Caco-2 (cell line): ENCODE measurements at regions not wholly inside any gene's neighbourhood (a gene's known extent, or its start where the extent isn't known, plus 50 kb on each side); places are given as distances from the start of the nearest gene placed in this dataset.

Experiments used
- BruUV-seq: library from RNA; stranded (reverse); fragments of 400-500 nt; replicated peaks from 2 replicates; lab custom pipeline; 2021; lab: Mats Ljungman, UMichigan
- CTCF ChIA-PET: fragments of 300-600 bp; sonication (Branson Sonifier 250); formaldehyde crosslinking; loops from one replicate; lab custom pipeline; 2022; ENCODE audit warnings: antibody characterized with exemption; lab: Charles Lee
- POLR2A ChIA-PET: fragments of 300-600 bp; sonication (Branson Sonifier 250); formaldehyde crosslinking; loops from one replicate; lab custom pipeline; 2022; ENCODE audit warnings: antibody characterized with exemption; lab: Charles Lee
- DNase-seq, 2 experiments: peaks; one replicate each; pipeline versions ENCODE4 v3.0.0 to v3.0.0-alpha.2; 2020 to 2022
- H3K27me3 ChIP-seq: replicated peaks from 2 replicates; pipeline ENCODE4 v1.6.0; 2011; ENCODE audit warnings: low read length; ENCODE audit not compliant: control insufficient read depth, insufficient read depth
- H3K36me3 ChIP-seq: 2 replicates; pipeline ENCODE4 v1.5.1; 2011; ENCODE audit warnings: low read length; ENCODE audit not compliant: control insufficient read depth, insufficient read depth
- H3K4me1 ChIP-seq: fragments of 250-450 bp; sonication (Bioruptor Pico); 2 replicates; pipeline ENCODE4 v1.5.1; 2020; ENCODE audit warnings: mild to moderate bottlenecking
- H3K4me3 ChIP-seq: 2 replicates; pipeline ENCODE4 v1.5.1; 2011; ENCODE audit warnings: low read depth, mild to moderate bottlenecking, control low read depth, low read length
- H3K9me3 ChIP-seq: fragments of 250-450 bp; sonication (Bioruptor Pico); 2 replicates; pipeline ENCODE4 v1.5.1; 2020; ENCODE audit warnings: mild to moderate bottlenecking, moderate library complexity
- H3K27ac Mint-ChIP-seq: one replicate; pipeline ENCODE4 v1.8.0; 2022; ENCODE audit warnings: mixed read lengths; ENCODE audit not compliant: unreplicated experiment
- H3K27me3 Mint-ChIP-seq: one replicate; pipeline ENCODE4 v1.8.0; 2022; ENCODE audit warnings: mixed read lengths; ENCODE audit not compliant: insufficient read depth, unreplicated experiment
- H3K36me3 Mint-ChIP-seq: one replicate; pipeline ENCODE4 v1.8.0; 2022; ENCODE audit warnings: mild to moderate bottlenecking, mixed read lengths; ENCODE audit not compliant: insufficient read depth, unreplicated experiment
- H3K4me1 Mint-ChIP-seq: one replicate; pipeline ENCODE4 v1.8.0; 2022; ENCODE audit warnings: low read depth, mixed read lengths; ENCODE audit not compliant: unreplicated experiment
- H3K4me3 Mint-ChIP-seq: one replicate; pipeline ENCODE4 v1.8.0; 2022; ENCODE audit warnings: mild to moderate bottlenecking, moderate library complexity, mixed read lengths; ENCODE audit not compliant: unreplicated experiment
- H3K9me3 Mint-ChIP-seq: one replicate; pipeline ENCODE4 v1.8.0; 2022; ENCODE audit warnings: mixed read lengths; ENCODE audit not compliant: unreplicated experiment
- CTCF ChIP-seq, 2 experiments: fragments of 200-600 bp in 1 of 2; IDR thresholded peaks; 1 replicate in 1 of 2; 2 replicates in 1 of 2; pipeline versions ENCODE4 v1.5.1 to v1.8.0; 2011 to 2022; ENCODE audit warnings: antibody characterized with exemption in 1 of 2, control low read depth in 1 of 2, inconsistent platforms in 1 of 2, low read depth in 1 of 2, low read length in 1 of 2, mild to moderate bottlenecking in 1 of 2, moderate library complexity in 1 of 2; ENCODE audit not compliant: insufficient read depth in 1 of 2, severe bottlenecking in 1 of 2, unreplicated experiment in 1 of 2
- intact Hi-C: fragments of 100-400 bp; cut with micrococcal nuclease; formaldehyde crosslinking; loops from one replicate; pipeline ENCODE4 v1.10.0; 2022; ENCODE audit not compliant: unreplicated experiment

GRCh38 chr1:83769072-83769471 is 229.9 kb downstream of the TTLL7 start:
- H3K36me3 ChIP-seq: no peaks in the 10 kb centered on the region
- ChIA-PET POLR2A (no interaction called here), CTCF (no interaction called here)
- intact Hi-C loops: no loop called here
- H3K9me3 ChIP-seq: no peaks in the 10 kb centered on the region
- no peaks in the 10 kb centered on the region for H3K4me1 ChIP-seq
- Mint-ChIP-seq H3K9me3 (no peaks in the 10 kb centered on the region), H3K36me3 (no peaks in the 10 kb centered on the region), H3K27me3 (peaks cover 4% of the 10 kb centered on the region), H3K4me3 (no peak overlapping the region), H3K27ac (no peak overlapping the region), H3K4me1 (no peaks in the 10 kb centered on the region)
- DNase-seq: no peak
- no peak overlapping the region for H3K4me3 ChIP-seq
- no peaks in the 10 kb centered on the region for H3K27me3 ChIP-seq
- BruUV-seq: no TSS peak
- no peak for TF ChIP-seq CTCF (IDR thresholded peaks at IDR 0.05; ENCODE audit: insufficient read depth in 1 of 2, low read depth in 1 of 2, low read length in 1 of 2, severe bottlenecking in 1 of 2, unreplicated experiment in 1 of 2)

- no peak overlapping the region for H3K27ac Mint-ChIP-seq
- BruUV-seq: no TSS peak
- intact Hi-C loops: no loop called here
Measured at GRCh38 chr1:83766241-83766691, 232.7 kb downstream of the TTLL7 start.

GRCh38 chr1:83765125-83765524 is 233.8 kb downstream of the TTLL7 start:
- H3K36me3 Mint-ChIP-seq: no peaks in the 10 kb centered on the region
- Histone ChIP-seq H3K27me3 (no peaks in the 10 kb centered on the region), H3K9me3 (no peaks in the 10 kb centered on the region), H3K4me1 (no peaks in the 10 kb centered on the region), H3K4me3 (no peak overlapping the region), H3K36me3 (no peaks in the 10 kb centered on the region)
- no peaks in the 10 kb centered on the region for H3K4me1 Mint-ChIP-seq
- TF ChIP-seq CTCF (IDR thresholded peaks at IDR 0.05; ENCODE audit: insufficient read depth in 1 of 2, low read depth in 1 of 2, low read length in 1 of 2, severe bottlenecking in 1 of 2, unreplicated experiment in 1 of 2): no peak
- no peak for DNase-seq
- H3K27me3 Mint-ChIP-seq: no peaks in the 10 kb centered on the region
- H3K9me3 Mint-ChIP-seq: no peaks in the 10 kb centered on the region
- H3K27ac Mint-ChIP-seq: no peak overlapping the region
- CTCF ChIA-PET: no interaction called here
- intact Hi-C loops: no loop called here
- BruUV-seq: no TSS peak
- no peak overlapping the region for H3K4me3 Mint-ChIP-seq
- POLR2A ChIA-PET: no interaction called here

More at GRCh38 chr1:83766241-83766691, 232.7 kb downstream of the TTLL7 start:
- Mint-ChIP-seq H3K27me3 (no peaks in the 10 kb centered on the region), H3K4me3 (no peak overlapping the region), H3K36me3 (no peaks in the 10 kb centered on the region), H3K9me3 (no peaks in the 10 kb centered on the region), H3K4me1 (no peaks in the 10 kb centered on the region)
- Histone ChIP-seq H3K36me3 (no peaks in the 10 kb centered on the region), H3K27me3 (no peaks in the 10 kb centered on the region), H3K9me3 (no peaks in the 10 kb centered on the region), H3K4me3 (no peak overlapping the region), H3K4me1 (no peaks in the 10 kb centered on the region)
- DNase-seq: no peak
- ChIA-PET POLR2A (no interaction called here), CTCF (no interaction called here)
- no peak for TF ChIP-seq CTCF (IDR thresholded peaks at IDR 0.05; ENCODE audit: insufficient read depth in 1 of 2, low read depth in 1 of 2, low read length in 1 of 2, severe bottlenecking in 1 of 2, unreplicated experiment in 1 of 2)
